Activated CD4-positive, alpha-beta T cell treated with anti-CD3 and anti-CD28 coated beads, Interleukin-2, amount 50 U/mL, for 4 hours (primary cell): ENCODE measurements at regions not wholly inside any gene's neighbourhood (a gene's known extent, or its start where the extent isn't known, plus 50 kb on each side); places are given as distances from the start of the nearest gene placed in this dataset.

Experiments used
- DNase-seq, 2 experiments: peaks; one replicate each; pipeline ENCODE4 v3.0.0-alpha.2; 2020

GRCh38 chr5:110329955-110330525 is 396.4 kb downstream of the TMEM232 start:
- no peak for DNase-seq

- no peak for DNase-seq
Observed at GRCh38 chr5:110333384-110333783, 393.1 kb downstream of the TMEM232 start.

GRCh38 chr5:110335361-110336066 is 391.0 kb downstream of the TMEM232 start:
- no peak for DNase-seq

GRCh38 chr5:110338341-110339083 is 388.0 kb downstream of the TMEM232 start:
- DNase-seq: no peak

- DNase-seq: no peak
Observed at GRCh38 chr5:110339399-110339798, 387.1 kb downstream of the TMEM232 start.

- no peak for DNase-seq
Observed at GRCh38 chr5:110341836-110342235, 384.6 kb downstream of the TMEM232 start.

- no peak for DNase-seq
Observed at GRCh38 chr5:110342683-110343082, 383.8 kb downstream of the TMEM232 start.

GRCh38 chr5:110343616-110344015 is 382.9 kb downstream of the TMEM232 start:
- DNase-seq: no peak

- DNase-seq: no peak
Observed at GRCh38 chr5:110345623-110346022, 380.8 kb downstream of the TMEM232 start.

- no peak for DNase-seq
Observed at GRCh38 chr5:110346893-110347358, 379.5 kb downstream of the TMEM232 start.

- DNase-seq: no peak
Observed at GRCh38 chr5:110347781-110348180, 378.7 kb downstream of the TMEM232 start.

- DNase-seq: no peak
Observed at GRCh38 chr5:110351430-110351829, 375.0 kb downstream of the TMEM232 start.

- no peak for DNase-seq
Observed at GRCh38 chr5:110354311-110354710, 372.2 kb downstream of the TMEM232 start.

- no peak for DNase-seq
Observed at GRCh38 chr5:110354915-110355644, 371.4 kb downstream of the TMEM232 start.

GRCh38 chr5:110356677-110357076 is 369.8 kb downstream of the TMEM232 start:
- no peak for DNase-seq

- DNase-seq: no peak
Observed at GRCh38 chr5:110359221-110359620, 367.2 kb downstream of the TMEM232 start.

GRCh38 chr5:110361471-110361870 is 365.0 kb downstream of the TMEM232 start:
- no peak for DNase-seq

GRCh38 chr5:110362261-110362660 is 364.2 kb downstream of the TMEM232 start:
- no peak for DNase-seq

GRCh38 chr5:110366716-110367115 is 359.8 kb downstream of the TMEM232 start:
- no peak for DNase-seq
